ENCODE measurements at regions not wholly inside any gene's neighbourhood (a gene's known extent, or its start where the extent isn't known, plus 50 kb on each side); places are given as distances from the start of the nearest gene placed in this dataset.
"Not testable (repeated sequence)": the region's sequence is repeated elsewhere in the genome, so short reads cannot be mapped to it uniquely, and the experiment has no call there.

GRCh38 chr6:80425089-80425823 is 318.8 kb downstream of the BCKDHB start:
- TF ChIP-seq CTCF (conservative IDR thresholded peaks at IDR 0.05; ENCODE audit: low read depth, low read length) (no peak), EZH2 (IDR thresholded peaks at IDR 0.05; ENCODE audit: borderline replicate concordance, low read depth, low read length, poor library complexity, severe bottlenecking) (no peak)
- Histone ChIP-seq H3K4me1 (ENCODE audit: insufficient read depth, low read length, poor library complexity, severe bottlenecking) (no peaks in the 10 kb centered on the region), H3K36me3 (ENCODE audit: insufficient read depth, low read length, poor library complexity, severe bottlenecking) (no peaks in the 10 kb centered on the region), H3K27ac (ENCODE audit: low read depth, low read length, poor library complexity, severe bottlenecking) (no peak overlapping the region), H3K27me3 (replicated peaks; ENCODE audit: insufficient read depth, low read depth, low read length, poor library complexity) (no peaks in the 10 kb centered on the region), H3K9me3 (ENCODE audit: low read depth, low read length, poor library complexity, severe bottlenecking) (peaks cover 25% of the 10 kb centered on the region), H3K4me3 (ENCODE audit: low read depth, low read length, poor library complexity, severe bottlenecking) (no peak overlapping the region)
- no TSS peak for BruUV-seq (replicated peaks)
- POLR2A ChIA-PET (ENCODE audit: low non-redundant PET) = no interaction called here
- intact Hi-C loops (cut with micrococcal nuclease; ENCODE audit: unreplicated experiment) = no loop called here
- DNase-seq (ENCODE audit: low spot score) = no peak
- CTCF ChIA-PET = no interaction called here

- H3K27ac ChIP-seq (ENCODE audit: low read depth, low read length, poor library complexity, severe bottlenecking) = no peak overlapping the region
- H3K27me3 ChIP-seq (replicated peaks; ENCODE audit: insufficient read depth, low read depth, low read length, poor library complexity) = no peaks in the 10 kb centered on the region
- no peak for TF ChIP-seq EZH2 (IDR thresholded peaks at IDR 0.05; ENCODE audit: borderline replicate concordance, low read depth, low read length, poor library complexity, severe bottlenecking)
- no peak for TF ChIP-seq CTCF (conservative IDR thresholded peaks at IDR 0.05; ENCODE audit: low read depth, low read length)
- H3K4me1 ChIP-seq (ENCODE audit: insufficient read depth, low read length, poor library complexity, severe bottlenecking) = no peaks in the 10 kb centered on the region
- no peaks in the 10 kb centered on the region for H3K9me3 ChIP-seq (ENCODE audit: low read depth, low read length, poor library complexity, severe bottlenecking)
- no peaks in the 10 kb centered on the region for H3K36me3 ChIP-seq (ENCODE audit: insufficient read depth, low read length, poor library complexity, severe bottlenecking)
- no peak for DNase-seq (ENCODE audit: low spot score)
- CTCF ChIA-PET = no interaction called here
- no TSS peak for BruUV-seq (replicated peaks)
- intact Hi-C loops (cut with micrococcal nuclease; ENCODE audit: unreplicated experiment) = no loop called here
- H3K4me3 ChIP-seq (ENCODE audit: low read depth, low read length, poor library complexity, severe bottlenecking) = no peak overlapping the region
- POLR2A ChIA-PET (ENCODE audit: low non-redundant PET) = no interaction called here
These were observed 305.0 kb downstream of the BCKDHB start for GRCh38 chr6:80411486-80411885.

GRCh38 chr6:80407976-80408375 is 301.5 kb downstream of the BCKDHB start:
- POLR2A ChIA-PET (ENCODE audit: low non-redundant PET); H3K36me3 ChIP-seq (ENCODE audit: insufficient read depth, low read length, poor library complexity, severe bottlenecking); H3K27ac ChIP-seq (ENCODE audit: low read depth, low read length, poor library complexity, severe bottlenecking); H3K4me1 ChIP-seq (ENCODE audit: insufficient read depth, low read length, poor library complexity, severe bottlenecking); CTCF ChIA-PET; DNase-seq (ENCODE audit: low spot score); BruUV-seq (replicated peaks); H3K27me3 ChIP-seq (replicated peaks; ENCODE audit: insufficient read depth, low read depth, low read length, poor library complexity); H3K9me3 ChIP-seq (ENCODE audit: low read depth, low read length, poor library complexity, severe bottlenecking); H3K4me3 ChIP-seq (ENCODE audit: low read depth, low read length, poor library complexity, severe bottlenecking); intact Hi-C loops (cut with micrococcal nuclease; ENCODE audit: unreplicated experiment): not testable (repeated sequence)

- H3K27ac ChIP-seq (ENCODE audit: low read depth, low read length, poor library complexity, severe bottlenecking) = no peak overlapping the region
- H3K36me3 ChIP-seq (ENCODE audit: insufficient read depth, low read length, poor library complexity, severe bottlenecking) = no peaks in the 10 kb centered on the region
- TF ChIP-seq EZH2 (IDR thresholded peaks at IDR 0.05; ENCODE audit: borderline replicate concordance, low read depth, low read length, poor library complexity, severe bottlenecking) (no peak), CTCF (conservative IDR thresholded peaks at IDR 0.05; ENCODE audit: low read depth, low read length) (no peak)
- no peak for DNase-seq (ENCODE audit: low spot score)
- intact Hi-C loops (cut with micrococcal nuclease; ENCODE audit: unreplicated experiment) = no loop called here
- ChIA-PET CTCF (no interaction called here), POLR2A (ENCODE audit: low non-redundant PET) (no interaction called here)
- H3K9me3 ChIP-seq (ENCODE audit: low read depth, low read length, poor library complexity, severe bottlenecking) = no peaks in the 10 kb centered on the region
- H3K4me3 ChIP-seq (ENCODE audit: low read depth, low read length, poor library complexity, severe bottlenecking) = no peak overlapping the region
- no peaks in the 10 kb centered on the region for H3K27me3 ChIP-seq (replicated peaks; ENCODE audit: insufficient read depth, low read depth, low read length, poor library complexity)
- no TSS peak for BruUV-seq (replicated peaks)
- no peaks in the 10 kb centered on the region for H3K4me1 ChIP-seq (ENCODE audit: insufficient read depth, low read length, poor library complexity, severe bottlenecking)
These were observed 298.4 kb downstream of the BCKDHB start for GRCh38 chr6:80404889-80405288.
